ENCODE measurements at regions not wholly inside any gene's neighbourhood (a gene's known extent, or its start where the extent isn't known, plus 50 kb on each side); places are given as distances from the start of the nearest gene placed in this dataset.

- intact Hi-C loops (cut with micrococcal nuclease) = no loop called here
- Histone ChIP-seq H3K4me3 (ENCODE audit: low read length) (no peak overlapping the region), H3K9me3 (ENCODE audit: low read length) (peaks cover 6% of the 10 kb centered on the region; the same call in 1 of the 2 replicates), H4K20me1 (ENCODE audit: low read length) (no peaks in the 10 kb centered on the region), H3K4me2 (ENCODE audit: low read length) (no peak overlapping the region), H2AFZ (ENCODE audit: low read length) (no peak overlapping the region), H3K79me2 (ENCODE audit: low read length) (no peaks in the 10 kb centered on the region), H3K9ac (ENCODE audit: low read length) (no peak overlapping the region), H3F3A (ENCODE audit: low read length, unreplicated experiment) (no peaks in the 10 kb centered on the region), H3K4me1 (ENCODE audit: insufficient read depth, low read length) (no peaks in the 10 kb centered on the region), H3K27ac (ENCODE audit: low read length) (no peak overlapping the region), H3K9me2 (replicated peaks; ENCODE audit: low read length) (no peaks in the 10 kb centered on the region), H3K27me3 (ENCODE audit: low read length) (no peaks in the 10 kb centered on the region), H3K36me3 (ENCODE audit: low read depth, low read length) (no peaks in the 10 kb centered on the region)
- no TSS peak for BruUV-seq (replicated peaks)
- ATAC-seq = no peak
- TF ChIP-seq CTCF (conservative IDR thresholded peaks at IDR 0.05; ENCODE audit: low read depth, low read length) = no peak
- TF ChIP-seq EZH2 (IDR thresholded peaks at IDR 0.05; ENCODE audit: low read length, unreplicated experiment) = no peak
- no peak for TF ChIP-seq EZH2phosphoT487 (IDR thresholded peaks at IDR 0.05; ENCODE audit: borderline replicate concordance, low read length)
- no peak for DNase-seq
- POLR2A ChIA-PET (ENCODE audit: unreplicated experiment) = no interaction called here
- CTCF ChIA-PET = no interaction called here
Observed at GRCh38 chr7:159329818-159330378, 185.2 kb upstream of the VIPR2 start.

- no peak overlapping the region for H3K4me2 ChIP-seq (ENCODE audit: low read length)
- ATAC-seq = no peak
- no peak for DNase-seq
- H3K36me3 ChIP-seq (ENCODE audit: low read depth, low read length) = no peaks in the 10 kb centered on the region
- H3F3A ChIP-seq (ENCODE audit: low read length, unreplicated experiment) = no peaks in the 10 kb centered on the region
- CTCF ChIA-PET = no interaction called here
- intact Hi-C loops (cut with micrococcal nuclease) = no loop called here
- no peak overlapping the region for H3K27ac ChIP-seq (ENCODE audit: low read length)
- H3K79me2 ChIP-seq (ENCODE audit: low read length) = no peaks in the 10 kb centered on the region
- TF ChIP-seq EZH2phosphoT487 (IDR thresholded peaks at IDR 0.05; ENCODE audit: borderline replicate concordance, low read length) (no peak), CTCF (conservative IDR thresholded peaks at IDR 0.05; ENCODE audit: low read depth, low read length) (no peak), EZH2 (IDR thresholded peaks at IDR 0.05; ENCODE audit: low read length, unreplicated experiment) (no peak)
- peaks cover 6% of the 10 kb centered on the region; the same call in 1 of the 2 replicates for H3K9me3 ChIP-seq (ENCODE audit: low read length)
- H3K9me2 ChIP-seq (replicated peaks; ENCODE audit: low read length) = no peaks in the 10 kb centered on the region
- H4K20me1 ChIP-seq (ENCODE audit: low read length) = no peaks in the 10 kb centered on the region
- H3K4me1 ChIP-seq (ENCODE audit: insufficient read depth, low read length) = no peaks in the 10 kb centered on the region
- H2AFZ ChIP-seq (ENCODE audit: low read length) = no peak overlapping the region
- no peak overlapping the region for H3K9ac ChIP-seq (ENCODE audit: low read length)
- no peaks in the 10 kb centered on the region for H3K27me3 ChIP-seq (ENCODE audit: low read length)
- BruUV-seq (replicated peaks) = no TSS peak
- POLR2A ChIA-PET (ENCODE audit: unreplicated experiment) = no interaction called here
- no peak overlapping the region for H3K4me3 ChIP-seq (ENCODE audit: low read length)
Observed at GRCh38 chr7:159328096-159328495, 183.4 kb upstream of the VIPR2 start.

- Histone ChIP-seq H3K9ac (ENCODE audit: low read length) (no peak overlapping the region), H3K4me1 (ENCODE audit: insufficient read depth, low read length) (no peaks in the 10 kb centered on the region), H3K4me2 (ENCODE audit: low read length) (no peak overlapping the region), H3K9me2 (replicated peaks; ENCODE audit: low read length) (no peaks in the 10 kb centered on the region), H3K9me3 (ENCODE audit: low read length) (peaks cover 6% of the 10 kb centered on the region; the same call in 1 of the 2 replicates), H4K20me1 (ENCODE audit: low read length) (no peaks in the 10 kb centered on the region), H3K27me3 (ENCODE audit: low read length) (no peaks in the 10 kb centered on the region), H3K79me2 (ENCODE audit: low read length) (no peaks in the 10 kb centered on the region), H3K27ac (ENCODE audit: low read length) (no peak overlapping the region), H2AFZ (ENCODE audit: low read length) (no peak overlapping the region), H3K36me3 (ENCODE audit: low read depth, low read length) (no peaks in the 10 kb centered on the region), H3F3A (ENCODE audit: low read length, unreplicated experiment) (no peaks in the 10 kb centered on the region), H3K4me3 (ENCODE audit: low read length) (no peak overlapping the region)
- intact Hi-C loops (cut with micrococcal nuclease) = no loop called here
- DNase-seq (no peak), ATAC-seq (no peak)
- ChIA-PET POLR2A (ENCODE audit: unreplicated experiment) (no interaction called here), CTCF (no interaction called here)
- TF ChIP-seq CTCF (conservative IDR thresholded peaks at IDR 0.05; ENCODE audit: low read depth, low read length) (no peak), EZH2phosphoT487 (IDR thresholded peaks at IDR 0.05; ENCODE audit: borderline replicate concordance, low read length) (no peak), EZH2 (IDR thresholded peaks at IDR 0.05; ENCODE audit: low read length, unreplicated experiment) (no peak)
- BruUV-seq (replicated peaks) = no TSS peak
Observed at GRCh38 chr7:159323359-159323758, 178.7 kb upstream of the VIPR2 start.

Data from PC-3 (cell line).